ENCODE measurements at regions not wholly inside any gene's neighbourhood (a gene's known extent, or its start where the extent isn't known, plus 50 kb on each side); places are given as distances from the start of the nearest gene placed in this dataset.

DNA sequence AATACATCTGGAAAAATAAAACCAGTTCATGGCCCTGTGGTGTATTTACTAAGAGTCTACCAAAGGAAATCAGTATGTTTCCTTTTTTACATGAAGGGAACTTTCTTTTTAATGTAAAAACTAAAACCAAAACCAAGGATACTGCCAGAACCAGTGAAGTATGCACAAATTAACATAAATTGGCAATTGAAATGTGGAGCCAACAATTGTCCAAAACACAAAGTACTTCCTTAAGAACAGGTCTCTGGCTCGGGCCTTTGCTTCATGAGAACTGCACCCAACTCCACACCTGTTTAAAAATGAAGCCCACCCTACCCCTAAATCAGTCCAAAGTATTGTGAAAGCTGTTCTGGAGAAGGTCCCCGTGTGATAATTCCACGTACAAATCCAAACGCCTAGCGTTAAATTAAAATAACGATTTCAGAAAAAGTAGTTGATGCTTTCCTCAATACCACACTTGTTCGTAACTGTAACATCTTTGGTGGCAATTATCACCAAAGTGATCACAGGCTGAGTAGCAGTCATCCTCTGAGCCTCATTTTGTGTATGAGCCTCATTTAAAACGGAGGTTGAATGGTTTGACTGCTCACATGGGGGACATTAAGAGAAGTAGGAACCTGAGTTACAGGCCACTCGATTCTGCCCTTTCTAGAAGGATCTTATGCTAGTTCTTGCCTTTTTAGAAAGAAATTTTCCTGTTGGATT is 93.0 kb downstream of the GEMIN8 start:
- no peaks in the 10 kb centered on the region for H3K27me3 ChIP-seq
- TF ChIP-seq POLR2AphosphoS5 (IDR thresholded peaks at IDR 0.05) (no peak), EP300 (IDR thresholded peaks at IDR 0.05) (no peak), POLR2A (IDR thresholded peaks at IDR 0.05) (no peak)
- TF ChIP-seq, protein P1, sequence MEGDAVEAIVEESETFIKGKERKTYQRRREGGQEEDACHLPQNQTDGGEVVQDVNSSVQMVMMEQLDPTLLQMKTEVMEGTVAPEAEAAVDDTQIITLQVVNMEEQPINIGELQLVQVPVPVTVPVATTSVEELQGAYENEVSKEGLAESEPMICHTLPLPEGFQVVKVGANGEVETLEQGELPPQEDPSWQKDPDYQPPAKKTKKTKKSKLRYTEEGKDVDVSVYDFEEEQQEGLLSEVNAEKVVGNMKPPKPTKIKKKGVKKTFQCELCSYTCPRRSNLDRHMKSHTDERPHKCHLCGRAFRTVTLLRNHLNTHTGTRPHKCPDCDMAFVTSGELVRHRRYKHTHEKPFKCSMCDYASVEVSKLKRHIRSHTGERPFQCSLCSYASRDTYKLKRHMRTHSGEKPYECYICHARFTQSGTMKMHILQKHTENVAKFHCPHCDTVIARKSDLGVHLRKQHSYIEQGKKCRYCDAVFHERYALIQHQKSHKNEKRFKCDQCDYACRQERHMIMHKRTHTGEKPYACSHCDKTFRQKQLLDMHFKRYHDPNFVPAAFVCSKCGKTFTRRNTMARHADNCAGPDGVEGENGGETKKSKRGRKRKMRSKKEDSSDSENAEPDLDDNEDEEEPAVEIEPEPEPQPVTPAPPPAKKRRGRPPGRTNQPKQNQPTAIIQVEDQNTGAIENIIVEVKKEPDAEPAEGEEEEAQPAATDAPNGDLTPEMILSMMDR (IDR thresholded peaks at IDR 0.05): no peak
- H3K4me3 ChIP-seq: no peak overlapping the region

DNA sequence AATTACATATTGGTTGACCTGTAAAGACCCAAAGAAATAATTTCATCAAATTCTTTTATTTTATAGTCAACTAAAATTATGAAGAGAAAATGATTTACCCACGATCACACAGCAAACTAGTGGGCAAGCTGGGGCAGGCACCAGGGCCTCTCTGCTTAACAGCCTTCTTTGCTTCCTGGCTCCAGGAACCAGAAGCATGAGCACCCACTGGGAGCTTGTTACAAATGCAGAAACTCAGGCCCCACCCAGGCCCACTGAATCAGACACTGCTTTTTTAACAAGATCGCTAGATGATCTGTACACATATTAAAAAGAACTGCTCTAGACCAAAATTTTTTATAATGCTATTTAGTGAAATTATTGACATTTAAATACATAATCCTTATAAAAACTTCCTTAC is 95.0 kb downstream of the GEMIN8 start:
- WGBS: 59% methylated on average over 2 of the region's 2 CpGs
- H3K9me3 ChIP-seq: no peaks in the 10 kb centered on the region
- no peaks in the 10 kb centered on the region for H3K27me3 ChIP-seq
- no peaks in the 10 kb centered on the region for H3K36me3 ChIP-seq
- no peak for DNase-seq (ENCODE audit: low spot score in 2 of 2)
- H3K27ac ChIP-seq: no peak overlapping the region
- TF ChIP-seq, protein P1 (IDR thresholded peaks at IDR 0.05): no peak
- TF ChIP-seq POLR2AphosphoS5 (IDR thresholded peaks at IDR 0.05) (no peak), EP300 (IDR thresholded peaks at IDR 0.05) (no peak), POLR2A (IDR thresholded peaks at IDR 0.05) (no peak)
- H3K4me3 ChIP-seq: no peak overlapping the region
- H3K4me1 ChIP-seq: peaks cover 6% of the 10 kb centered on the region

More for the DNA sequence above, 93.0 kb downstream of the GEMIN8 start:
- H3K36me3 ChIP-seq: no peaks in the 10 kb centered on the region
- no peak for DNase-seq (ENCODE audit: low spot score in 2 of 2)
- 61% methylated on average over 9 of the region's 9 CpGs for WGBS
- H3K27ac ChIP-seq: no peak overlapping the region
- H3K4me1 ChIP-seq: peaks cover 6% of the 10 kb centered on the region
- H3K9me3 ChIP-seq: no peaks in the 10 kb centered on the region

DNA sequence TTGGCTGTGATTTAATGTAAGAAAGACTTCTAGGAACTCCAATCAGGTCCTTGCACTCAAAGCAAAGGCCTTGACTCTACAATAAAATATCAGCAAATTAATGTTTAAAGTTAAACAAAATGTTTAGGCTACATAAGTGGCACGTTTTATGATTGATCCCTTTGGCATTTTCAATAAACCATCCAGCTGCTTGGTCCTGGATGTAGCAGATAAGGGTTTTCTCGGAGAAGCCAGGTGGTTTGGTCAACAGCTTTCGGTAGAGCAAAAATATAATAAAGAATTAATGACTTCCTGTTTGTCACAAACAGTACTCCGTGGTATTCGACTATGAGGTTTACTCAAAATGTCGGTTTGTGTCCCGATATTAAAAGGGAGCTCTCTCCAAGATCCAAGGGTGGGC is 95.8 kb downstream of the GEMIN8 start:
- H3K4me3 ChIP-seq: no peak overlapping the region
- TF ChIP-seq, protein P1 (IDR thresholded peaks at IDR 0.05): no peak
- TF ChIP-seq POLR2AphosphoS5 (IDR thresholded peaks at IDR 0.05): no peak
- no peak for TF ChIP-seq POLR2A (IDR thresholded peaks at IDR 0.05)
- no peak for TF ChIP-seq EP300 (IDR thresholded peaks at IDR 0.05)
- no peak for DNase-seq (ENCODE audit: low spot score in 2 of 2)
- no peak overlapping the region for H3K27ac ChIP-seq
- H3K9me3 ChIP-seq: no peaks in the 10 kb centered on the region
- WGBS: 74% methylated on average over 7 of the region's 7 CpGs
- H3K36me3 ChIP-seq: no peaks in the 10 kb centered on the region
- peaks cover 6% of the 10 kb centered on the region for H3K4me1 ChIP-seq
- H3K27me3 ChIP-seq: no peaks in the 10 kb centered on the region

DNA sequence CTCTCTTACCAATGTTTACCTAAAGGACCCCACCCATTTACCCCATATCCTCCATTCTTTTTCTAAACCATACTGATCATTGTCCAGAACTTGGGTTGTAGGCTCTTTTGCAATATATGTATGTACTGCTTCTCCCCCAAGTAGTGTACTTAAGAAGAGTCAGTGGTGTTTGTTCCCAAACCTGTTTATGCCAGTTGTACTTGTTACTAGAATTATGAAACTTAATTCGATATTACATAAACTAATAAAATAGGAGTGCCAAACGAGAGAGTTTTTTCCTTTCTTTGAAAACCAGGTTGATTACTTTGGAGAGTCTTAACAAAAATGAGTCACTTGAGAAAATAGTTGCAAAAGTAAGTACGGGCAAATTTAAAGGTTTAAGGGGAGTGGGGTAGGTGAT is 96.3 kb downstream of the GEMIN8 start:
- peaks cover 2% of the 10 kb centered on the region for H3K4me1 ChIP-seq
- H3K9me3 ChIP-seq: no peaks in the 10 kb centered on the region
- WGBS: 59% methylated on average over 3 of the region's 3 CpGs
- no peak for DNase-seq (ENCODE audit: low spot score in 2 of 2)
- no peak for TF ChIP-seq POLR2AphosphoS5 (IDR thresholded peaks at IDR 0.05)
- no peak for TF ChIP-seq EP300 (IDR thresholded peaks at IDR 0.05)
- TF ChIP-seq POLR2A (IDR thresholded peaks at IDR 0.05): no peak
- TF ChIP-seq, protein P1 (IDR thresholded peaks at IDR 0.05): no peak
- H3K36me3 ChIP-seq: no peaks in the 10 kb centered on the region
- no peaks in the 10 kb centered on the region for H3K27me3 ChIP-seq
- no peak overlapping the region for H3K4me3 ChIP-seq
- no peak overlapping the region for H3K27ac ChIP-seq

DNA sequence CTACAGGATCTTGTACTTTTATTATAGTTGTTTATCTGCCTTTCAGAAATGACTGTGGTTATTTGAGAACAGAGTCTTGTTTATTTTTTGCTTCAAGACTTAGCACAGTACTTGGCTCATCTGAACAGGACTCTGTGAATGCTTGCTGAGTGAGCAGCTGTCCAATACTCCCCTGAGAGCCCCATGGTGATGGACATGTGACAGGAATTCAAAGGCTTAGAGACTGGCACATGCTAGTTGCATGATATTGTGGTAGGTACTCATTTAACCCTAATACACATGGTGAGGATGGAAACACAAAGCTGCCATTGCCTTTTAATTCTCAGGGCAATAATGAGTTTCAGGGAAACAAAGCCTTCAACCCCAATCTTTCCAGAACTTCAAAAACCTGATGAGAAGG is 97.3 kb downstream of the GEMIN8 start:
- Histone ChIP-seq H3K27ac (no peak overlapping the region), H3K27me3 (no peaks in the 10 kb centered on the region), H3K4me1 (no peaks in the 10 kb centered on the region), H3K36me3 (no peaks in the 10 kb centered on the region), H3K4me3 (no peak overlapping the region), H3K9me3 (no peaks in the 10 kb centered on the region)
- no peak for TF ChIP-seq POLR2AphosphoS5 (IDR thresholded peaks at IDR 0.05)
- no peak for TF ChIP-seq POLR2A (IDR thresholded peaks at IDR 0.05)
- TF ChIP-seq, protein P1 (IDR thresholded peaks at IDR 0.05): no peak
- DNase-seq (ENCODE audit: low spot score in 2 of 2): no peak

Data from suprapubic skin (tissue), 4 donors.